ENCODE measurements at regions not wholly inside any gene's neighbourhood (a gene's known extent, or its start where the extent isn't known, plus 50 kb on each side); places are given as distances from the start of the nearest gene placed in this dataset.

GRCh38 chr10:4646547-4646946 is 179.5 kb upstream of the AKR1E2 start:
- TF ChIP-seq POU2F2 (IDR thresholded peaks at IDR 0.05; ENCODE audit: low read depth, low read length) (no peak), TAF1 (IDR thresholded peaks at IDR 0.05; ENCODE audit: low read depth, low read length) (no peak), POLR2A (IDR thresholded peaks at IDR 0.05; ENCODE audit: low read depth, low read length) (no peak), POLR2AphosphoS5 (IDR thresholded peaks at IDR 0.05; ENCODE audit: low read depth, low read length) (no peak), SPI1 (IDR thresholded peaks at IDR 0.05; ENCODE audit: low read depth, low read length) (no peak)
